ENCODE measurements at regions not wholly inside any gene's neighbourhood (a gene's known extent, or its start where the extent isn't known, plus 50 kb on each side); places are given as distances from the start of the nearest gene placed in this dataset.

- no peak for ATAC-seq
- H4K20me1 ChIP-seq (replicated peaks; ENCODE audit: control insufficient read depth, insufficient read depth, low read length): no peaks in the 10 kb centered on the region
- DNase-seq (ENCODE audit: extremely low read depth in 1 of 4, low spot score in 3 of 4): no peak
- no peaks in the 10 kb centered on the region for H3K9me1 ChIP-seq (ENCODE audit: control insufficient read depth, insufficient read depth, low read length)
- in situ Hi-C loops (cut with MboI): no loop called here
- no peak for TF ChIP-seq CREB1 (IDR thresholded peaks at IDR 0.05)
- TF ChIP-seq CREB1 (CRISPR knock-in tag; IDR thresholded peaks at IDR 0.05): no peak
- TF ChIP-seq RFX7 (CRISPR knock-in tag; IDR thresholded peaks at IDR 0.05): no peak
- TF ChIP-seq NFRKB (IDR thresholded peaks at IDR 0.05; ENCODE audit: low read depth): no peak
- TF ChIP-seq, protein P1, sequence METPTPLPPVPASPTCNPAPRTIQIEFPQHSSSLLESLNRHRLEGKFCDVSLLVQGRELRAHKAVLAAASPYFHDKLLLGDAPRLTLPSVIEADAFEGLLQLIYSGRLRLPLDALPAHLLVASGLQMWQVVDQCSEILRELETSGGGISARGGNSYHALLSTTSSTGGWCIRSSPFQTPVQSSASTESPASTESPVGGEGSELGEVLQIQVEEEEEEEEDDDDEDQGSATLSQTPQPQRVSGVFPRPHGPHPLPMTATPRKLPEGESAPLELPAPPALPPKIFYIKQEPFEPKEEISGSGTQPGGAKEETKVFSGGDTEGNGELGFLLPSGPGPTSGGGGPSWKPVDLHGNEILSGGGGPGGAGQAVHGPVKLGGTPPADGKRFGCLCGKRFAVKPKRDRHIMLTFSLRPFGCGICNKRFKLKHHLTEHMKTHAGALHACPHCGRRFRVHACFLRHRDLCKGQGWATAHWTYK (CRISPR knock-in tag; IDR thresholded peaks at IDR 0.05): no peak
- ChIA-PET POLR2A (interaction anchor here (0.6 to 0.8 kb wide), 2 partner anchors 171 to 228 kb away, joined by 3 read pairs; no protein-coding TSS in a partner anchor), CTCF (ENCODE audit: low intra/inter-chr PET ratio) (no interaction called here)
- no peak overlapping the region for H3K4me3 ChIP-seq
- no peak overlapping the region for H3K9ac ChIP-seq (ENCODE audit: insufficient read depth in 1 of 2, low read depth in 2 of 2, low read length in 2 of 2)
- intact Hi-C loops (cut with micrococcal nuclease): no loop called here
- no peaks in the 10 kb centered on the region for H3K36me3 ChIP-seq (ENCODE audit: control insufficient read depth, insufficient read depth, low read length)
- WGBS (ENCODE audit: insufficient coverage, low coverage, missing lambda C conversion rate): 1% methylated on average over 6 of the region's 6 CpGs
- no peak overlapping the region for H3K4me2 ChIP-seq (ENCODE audit: insufficient read depth, low read length)
- H3K27me3 ChIP-seq (ENCODE audit: control insufficient read depth in 2 of 2, insufficient read depth in 2 of 2, low read length in 2 of 2): no peaks in the 10 kb centered on the region
- H3K27ac ChIP-seq (ENCODE audit: extremely low read depth, low read depth, low read length): no peak overlapping the region
- no peaks in the 10 kb centered on the region for H3K4me1 ChIP-seq (replicated peaks in 1 of 2; ENCODE audit: control insufficient read depth in 2 of 2, insufficient read depth in 2 of 2, low read length in 2 of 2)
- no peaks in the 10 kb centered on the region for H3K9me3 ChIP-seq (replicated peaks; ENCODE audit: control insufficient read depth, insufficient read depth, low read depth, low read length)
- no peaks in the 10 kb centered on the region for H3K79me2 ChIP-seq (ENCODE audit: control insufficient read depth, insufficient read depth, low read length)
- H2AFZ ChIP-seq (ENCODE audit: low read depth, low read length): no peak overlapping the region
- FAIRE-seq: no peak
- BruUV-seq (replicated peaks): no TSS peak
These were observed 89.3 kb upstream of the NCKAP5 start for GRCh38 chr2:133657591-133657990.
